Loucy (cell line): ENCODE measurements at regions not wholly inside any gene's neighbourhood (a gene's known extent, or its start where the extent isn't known, plus 50 kb on each side); places are given as distances from the start of the nearest gene placed in this dataset.

ENCODE experiments used
- H2AFZ ChIP-seq: fragments of 200-600 bp; sonication (generic); 2 replicates; pipeline ENCODE4 v1.6.0; 2016; ENCODE audit warnings: antibody characterized with exemption, mild to moderate bottlenecking, low read length, moderate library complexity
- H3F3A ChIP-seq: fragments of 200-600 bp; 2 replicates; pipeline ENCODE4 v1.6.0; 2016; ENCODE audit warnings: antibody characterized with exemption, low read depth, mild to moderate bottlenecking
- H3K27me3 ChIP-seq: fragments of 200-600 bp; sonication (generic); 2 replicates; pipeline ENCODE4 v1.6.1; 2014; ENCODE audit warnings: low read length, mild to moderate bottlenecking; ENCODE audit not compliant: insufficient read depth, poor library complexity, severe bottlenecking
- H3K36me3 ChIP-seq: fragments of 200-600 bp; sonication (generic); 2 replicates; pipeline ENCODE4 v1.6.1; 2016; ENCODE audit warnings: low read length; ENCODE audit not compliant: insufficient read depth
- H3K4me1 ChIP-seq: fragments of 200-600 bp; sonication (generic); 2 replicates; pipeline ENCODE4 v1.5.1; 2014; ENCODE audit warnings: low read length, mild to moderate bottlenecking; ENCODE audit not compliant: insufficient read depth, poor library complexity, severe bottlenecking
- H3K4me2 ChIP-seq: fragments of 200-600 bp; sonication (generic); 2 replicates; pipeline ENCODE4 v1.6.0; 2014; ENCODE audit warnings: antibody characterized with exemption, low read length, low read depth, mild to moderate bottlenecking; ENCODE audit not compliant: poor library complexity, severe bottlenecking
- H3K4me3 ChIP-seq: fragments of 200-600 bp; sonication (generic); 2 replicates; pipeline ENCODE4 v1.5.1; 2014; ENCODE audit warnings: low read length, mild to moderate bottlenecking, mixed read lengths; ENCODE audit not compliant: poor library complexity, severe bottlenecking
- H3K79me2 ChIP-seq: fragments of 200-600 bp; sonication (generic); 2 replicates; pipeline ENCODE4 v1.6.1; 2014; ENCODE audit warnings: low read length; ENCODE audit not compliant: insufficient read depth
- H3K9ac ChIP-seq: fragments of 200-600 bp; sonication (generic); 2 replicates; pipeline ENCODE4 v1.6.0; 2014; ENCODE audit warnings: mild to moderate bottlenecking, low read depth, low read length, moderate library complexity; ENCODE audit not compliant: poor library complexity, severe bottlenecking
- H3K9me2 ChIP-seq: fragments of 200-600 bp; sonication (generic); replicated peaks from 2 replicates; pipeline ENCODE4 v1.6.1; 2016; ENCODE audit warnings: low read depth, low read length, mixed read lengths
- H3K9me3 ChIP-seq: fragments of 200-600 bp; sonication (generic); 2 replicates; pipeline ENCODE4 v1.6.1; 2014; ENCODE audit warnings: mild to moderate bottlenecking, antibody characterized with exemption, low read length, low read depth; ENCODE audit not compliant: insufficient read depth
- H4K20me1 ChIP-seq: fragments of 200-600 bp; sonication (generic); 2 replicates; pipeline ENCODE4 v1.6.0; 2014; ENCODE audit warnings: antibody characterized with exemption, low read length, mild to moderate bottlenecking; ENCODE audit not compliant: insufficient read depth, poor library complexity, severe bottlenecking
- CTCF ChIP-seq: fragments of 200-600 bp; sonication (generic); conservative IDR thresholded peaks from 2 replicates; pipeline ENCODE4 v1.5.1; 2014; ENCODE audit warnings: mild to moderate bottlenecking, antibody characterized with exemption, low read length
- EZH2phosphoT487 ChIP-seq: fragments of 200-600 bp; IDR thresholded peaks from 2 replicates; pipeline ENCODE4 v1.6.1; 2018; ENCODE audit warnings: antibody characterized with exemption, mild to moderate bottlenecking, moderate library complexity, borderline replicate concordance

- no peaks in the 10 kb centered on the region for H3K36me3 ChIP-seq
- no peak overlapping the region for H3K4me3 ChIP-seq
- H3K4me1 ChIP-seq: no peaks in the 10 kb centered on the region
- H3K4me2 ChIP-seq: no peak overlapping the region
- no peaks in the 10 kb centered on the region for H3F3A ChIP-seq
- H3K9ac ChIP-seq: no peak overlapping the region
- H3K9me2 ChIP-seq: no peaks in the 10 kb centered on the region
- H3K9me3 ChIP-seq: no peaks in the 10 kb centered on the region
- no peaks in the 10 kb centered on the region for H4K20me1 ChIP-seq
- TF ChIP-seq CTCF (no peak), EZH2phosphoT487 (no peak)
- H2AFZ ChIP-seq: no peak overlapping the region
- no peaks in the 10 kb centered on the region for H3K79me2 ChIP-seq
- no peaks in the 10 kb centered on the region for H3K27me3 ChIP-seq
These were observed 272.4 kb upstream of the MYO3A start for GRCh38 chr10:25661632-25662031.

- H3K79me2 ChIP-seq: no peaks in the 10 kb centered on the region
- no peak overlapping the region for H3K9ac ChIP-seq
- TF ChIP-seq EZH2phosphoT487 (no peak), CTCF (no peak)
- no peak overlapping the region for H2AFZ ChIP-seq
- H4K20me1 ChIP-seq: no peaks in the 10 kb centered on the region
- no peaks in the 10 kb centered on the region for H3K9me3 ChIP-seq
- H3K4me2 ChIP-seq: no peak overlapping the region
- no peaks in the 10 kb centered on the region for H3K9me2 ChIP-seq
- no peaks in the 10 kb centered on the region for H3F3A ChIP-seq
- H3K36me3 ChIP-seq: no peaks in the 10 kb centered on the region
- H3K4me3 ChIP-seq: no peak overlapping the region
- H3K27me3 ChIP-seq: no peaks in the 10 kb centered on the region
- H3K4me1 ChIP-seq: no peaks in the 10 kb centered on the region
These were observed 267.8 kb upstream of the MYO3A start for GRCh38 chr10:25666276-25666675.

- no peak overlapping the region for H3K9ac ChIP-seq
- no peaks in the 10 kb centered on the region for H3K4me1 ChIP-seq
- H2AFZ ChIP-seq: no peak overlapping the region
- no peaks in the 10 kb centered on the region for H3K79me2 ChIP-seq
- no peaks in the 10 kb centered on the region for H3K9me3 ChIP-seq
- TF ChIP-seq EZH2phosphoT487 (no peak), CTCF (no peak)
- no peaks in the 10 kb centered on the region for H3K36me3 ChIP-seq
- H3K4me2 ChIP-seq: no peak overlapping the region
- no peaks in the 10 kb centered on the region for H3K27me3 ChIP-seq
- no peaks in the 10 kb centered on the region for H3F3A ChIP-seq
- H3K9me2 ChIP-seq: no peaks in the 10 kb centered on the region
- no peak overlapping the region for H3K4me3 ChIP-seq
- H4K20me1 ChIP-seq: no peaks in the 10 kb centered on the region
These were observed 258.8 kb upstream of the MYO3A start for GRCh38 chr10:25675204-25675603.
